Stimulated activated CD4-positive, alpha-beta T cell treated with anti-CD3 and anti-CD28 coated beads, TNF-alpha, amount 100 ng/mL, for 24 hours (primary cell): ENCODE measurements at regions not wholly inside any gene's neighbourhood (a gene's known extent, or its start where the extent isn't known, plus 50 kb on each side); places are given as distances from the start of the nearest gene placed in this dataset.

Source experiments
- DNase-seq, 3 experiments: peaks; one replicate each; pipeline ENCODE4 v3.0.0-alpha.2; 2020; ENCODE audit warnings: low read depth in 3 of 3

DNA sequence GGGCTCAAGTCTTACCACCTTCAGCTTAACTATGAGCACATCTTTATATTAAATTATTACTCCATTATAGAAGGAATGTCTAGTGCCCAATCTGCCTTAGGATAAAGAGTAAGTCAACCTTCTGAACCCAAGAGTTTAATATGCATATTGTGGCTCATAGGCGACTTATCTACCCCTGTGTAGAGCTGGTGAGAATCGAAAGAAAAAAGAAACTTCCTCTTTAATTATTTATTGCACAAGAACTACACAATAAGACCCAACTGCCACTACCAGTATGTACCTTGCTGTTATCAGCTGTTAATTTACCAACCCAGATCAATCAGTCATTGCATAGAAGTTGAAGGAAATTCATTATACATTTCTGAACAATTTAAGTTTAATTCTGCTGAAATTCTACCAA, 329.1 kb upstream of the SLC24A2 start:
- no peak for DNase-seq

DNA sequence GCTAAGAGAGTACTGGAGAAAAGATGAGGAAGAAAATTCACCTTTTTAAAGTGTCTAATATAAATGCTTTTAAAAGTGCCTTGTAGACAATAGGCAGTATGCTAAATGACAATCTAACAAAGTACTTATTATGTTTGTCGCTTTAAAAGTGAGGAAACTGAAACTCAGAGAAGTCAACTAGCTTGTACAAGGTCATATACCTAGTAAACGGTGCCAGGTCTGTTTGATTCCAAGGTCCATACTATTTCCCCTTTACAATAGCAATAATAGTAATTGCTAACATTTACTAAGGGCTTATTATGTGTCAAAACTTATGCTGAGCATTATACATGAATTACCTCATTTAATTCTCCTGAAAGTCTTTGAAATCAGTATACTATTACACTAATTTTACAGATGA, 328.6 kb upstream of the SLC24A2 start:
- DNase-seq, result no peak

DNA sequence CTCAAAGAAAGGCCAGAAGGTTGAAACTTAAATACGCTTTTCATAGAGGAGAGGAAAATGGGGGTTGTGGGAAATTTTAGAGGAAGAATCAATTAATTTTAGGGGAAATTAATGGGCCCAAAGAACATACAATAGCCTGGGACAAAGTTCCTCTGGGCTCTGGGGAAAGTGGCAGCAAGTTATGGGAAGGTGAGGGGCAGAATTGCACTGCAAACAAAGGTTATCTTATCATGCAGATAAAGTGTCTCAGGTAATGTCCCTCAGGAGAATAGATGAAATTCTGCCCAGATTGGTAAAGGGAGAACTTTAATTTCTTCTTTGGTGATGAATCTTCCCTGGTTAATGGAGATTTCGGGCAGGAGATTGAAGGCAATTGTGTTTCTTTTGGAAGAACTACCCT, 326.1 kb upstream of the SLC24A2 start:
- no peak for DNase-seq

DNA sequence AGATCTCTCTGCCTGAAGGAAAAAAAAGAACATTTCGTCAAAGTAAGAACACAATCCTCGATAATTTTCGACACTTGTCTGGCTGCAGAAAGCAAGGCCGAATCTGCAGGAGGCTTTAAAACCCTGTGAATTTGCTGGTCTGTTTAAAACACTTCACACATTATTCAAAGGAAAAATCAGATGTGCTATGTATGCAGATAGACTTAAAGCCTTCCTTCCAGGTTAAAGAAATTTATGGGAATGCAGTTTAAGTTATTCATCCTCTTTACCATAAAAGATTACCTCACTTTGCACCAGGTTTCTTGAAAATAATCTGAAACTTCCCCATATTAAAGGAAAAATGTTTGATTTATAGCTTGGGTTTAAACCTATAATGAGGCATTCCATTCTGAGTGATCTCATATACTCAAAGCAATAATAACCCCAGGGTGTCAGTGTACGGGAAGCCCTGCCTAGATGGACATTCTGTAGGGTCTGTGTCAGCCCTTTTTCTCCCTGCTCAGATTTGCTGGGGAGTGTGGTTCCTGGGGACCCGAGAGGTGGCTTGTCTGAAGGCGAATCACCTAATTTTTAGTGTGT, 323.5 kb upstream of the SLC24A2 start:
- no peak for DNase-seq

DNA sequence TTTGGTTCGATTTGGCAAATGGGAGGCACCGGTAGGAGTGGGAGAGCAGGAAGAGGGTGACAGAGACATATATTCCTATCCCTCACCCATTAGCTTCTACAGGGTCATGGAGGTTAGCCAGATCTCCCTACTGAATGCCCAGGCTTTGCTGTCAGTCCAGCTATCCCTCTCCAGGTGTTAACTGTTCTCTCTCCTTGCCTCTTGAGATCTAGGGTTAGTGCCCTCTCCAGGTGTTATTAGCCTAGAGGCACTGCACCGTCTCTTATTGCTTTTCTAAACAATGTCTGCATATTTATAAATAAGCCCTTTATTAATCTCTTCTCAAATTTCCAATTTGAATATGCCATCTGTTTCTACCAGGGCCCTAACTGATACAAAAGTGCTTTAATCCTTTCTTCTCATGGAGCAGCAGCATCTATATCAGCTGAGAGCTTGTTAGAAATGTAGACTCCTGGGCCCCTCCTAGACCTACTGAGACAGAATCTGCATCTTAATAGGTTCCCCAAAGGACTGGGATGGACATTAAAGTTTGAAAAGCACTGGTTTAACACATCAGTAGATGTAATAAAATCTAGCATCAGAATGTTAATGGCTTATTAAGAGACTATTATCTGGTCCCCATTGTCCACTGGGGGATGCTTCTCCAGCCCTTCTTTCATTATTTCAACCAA, 322.5 kb upstream of the SLC24A2 start:
- DNase-seq, result no peak

DNA sequence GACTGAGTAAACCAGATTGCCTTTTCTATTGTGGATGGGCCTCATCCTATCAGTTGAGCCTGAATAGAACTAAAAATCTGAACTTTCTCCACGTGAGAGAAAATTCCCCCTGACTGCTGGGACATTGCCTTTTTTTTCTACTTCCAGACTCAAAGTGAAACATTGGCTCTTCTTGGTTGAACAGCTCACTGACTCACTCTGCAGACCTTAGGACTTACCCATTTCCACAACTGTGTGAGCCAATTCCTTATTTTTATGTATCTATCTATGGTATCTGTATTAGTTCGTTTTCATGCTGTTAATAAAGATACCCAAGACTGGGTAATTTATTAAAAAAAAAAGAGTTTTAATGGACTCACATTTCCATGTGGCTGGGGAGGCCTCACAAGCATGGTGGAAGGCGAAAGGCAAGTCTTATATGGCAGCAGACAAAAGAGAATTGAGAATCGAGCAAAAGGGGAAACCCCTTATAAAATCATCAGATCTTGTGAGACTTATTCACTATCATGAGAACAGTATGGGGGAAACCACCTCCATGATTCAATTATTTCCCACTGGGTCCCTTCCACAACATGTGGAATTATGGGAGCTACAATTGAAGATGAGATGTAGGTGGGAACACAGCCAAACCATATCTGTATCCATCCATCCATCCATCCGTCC, 306.7 kb upstream of the SLC24A2 start:
- DNase-seq, result no peak

DNA sequence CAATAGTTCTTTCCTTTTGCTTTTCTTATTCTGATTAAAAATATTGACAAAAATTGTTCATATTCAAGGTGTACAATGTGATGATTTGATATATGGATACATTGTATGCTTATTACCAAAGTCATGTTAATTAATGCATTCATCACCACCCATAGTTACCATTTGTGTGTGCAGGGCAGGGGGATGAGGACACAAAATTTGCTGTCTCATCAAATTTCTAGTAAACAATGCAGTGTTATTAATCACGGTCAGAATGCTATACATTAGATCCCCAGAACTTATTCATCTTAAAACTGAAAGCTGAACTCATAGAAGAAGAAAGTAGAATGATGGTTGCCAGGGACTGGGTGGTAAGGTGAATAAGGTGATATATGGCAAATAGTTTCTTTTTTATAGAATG, 303.7 kb upstream of the SLC24A2 start:
- no peak for DNase-seq

DNA sequence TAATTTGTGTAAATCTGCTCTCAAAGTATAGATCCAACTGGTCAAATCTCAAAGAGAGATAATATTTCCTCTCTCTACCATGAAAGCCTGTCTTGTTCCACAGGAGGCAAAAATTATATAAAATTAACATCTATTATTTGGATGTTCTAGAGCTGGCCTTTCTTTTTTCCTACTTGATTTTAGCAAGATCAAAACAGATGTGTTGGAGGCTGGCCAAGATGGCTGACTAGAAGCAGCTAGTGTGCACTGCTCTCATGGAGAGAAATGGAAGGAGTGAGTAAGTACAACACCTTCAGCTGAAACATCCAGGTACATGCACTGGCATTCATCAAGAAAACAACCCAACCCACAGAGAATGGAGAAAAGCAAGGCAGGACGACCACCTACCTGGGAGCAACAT, 298.6 kb upstream of the SLC24A2 start:
- no peak for DNase-seq

DNA sequence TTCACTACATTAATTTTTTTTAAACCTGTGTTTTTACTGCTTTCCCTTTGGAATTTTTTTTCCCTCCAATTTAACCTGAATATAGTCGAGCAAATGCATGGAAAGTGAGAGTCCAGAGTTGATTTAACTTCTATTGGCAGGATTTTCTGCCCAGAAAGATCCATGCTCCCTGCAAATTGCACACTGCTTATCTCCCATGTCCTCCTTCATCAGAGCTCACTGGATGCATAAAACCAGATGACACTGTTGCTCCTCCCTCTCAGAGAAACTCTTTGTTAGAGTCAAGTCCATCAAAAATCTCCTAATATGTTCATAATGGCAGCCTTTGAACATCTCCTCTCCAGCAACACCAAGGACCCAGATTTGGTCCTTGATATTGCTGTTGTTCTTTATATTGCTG, 297.0 kb upstream of the SLC24A2 start:
- DNase-seq, result no peak

DNA sequence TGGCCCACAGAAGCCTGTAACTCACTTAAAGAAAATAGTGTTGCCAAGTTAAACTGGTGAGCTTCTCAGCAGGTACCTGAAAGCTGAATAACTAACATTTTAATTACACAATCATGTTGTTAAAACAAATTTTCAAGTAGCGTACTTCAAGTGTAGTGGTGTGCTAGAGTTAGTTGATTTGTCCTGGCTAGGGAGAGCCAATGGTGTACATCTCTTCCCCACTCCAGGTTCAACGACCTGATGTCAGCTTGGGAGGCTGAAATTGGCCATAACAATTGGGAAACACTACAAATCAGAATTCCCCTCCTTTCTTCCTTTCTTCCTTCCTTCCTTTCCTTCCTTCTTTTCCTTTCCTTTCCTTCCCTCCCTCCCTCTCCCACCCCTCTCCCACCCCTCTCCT, 295.3 kb upstream of the SLC24A2 start:
- DNase-seq, result no peak

DNA sequence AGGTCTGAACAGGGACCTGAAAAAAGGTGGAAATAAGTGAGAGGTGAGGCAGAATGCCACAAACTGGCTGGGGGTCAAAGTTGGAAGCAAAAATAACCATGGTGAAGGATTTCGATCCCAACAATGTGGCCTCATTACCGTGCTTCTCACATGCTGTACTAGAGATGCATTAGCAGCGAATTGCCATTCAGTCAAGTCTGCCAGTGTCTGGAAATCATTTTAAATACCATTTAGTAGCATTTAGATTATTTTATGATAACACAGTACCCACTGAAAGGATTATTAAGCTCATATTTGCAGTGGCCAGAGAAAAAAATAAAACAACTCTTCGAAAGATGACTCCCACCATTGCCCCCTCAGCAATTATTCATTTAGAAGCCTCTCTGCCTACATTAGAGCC, 294.6 kb upstream of the SLC24A2 start:
- no peak for DNase-seq

DNA sequence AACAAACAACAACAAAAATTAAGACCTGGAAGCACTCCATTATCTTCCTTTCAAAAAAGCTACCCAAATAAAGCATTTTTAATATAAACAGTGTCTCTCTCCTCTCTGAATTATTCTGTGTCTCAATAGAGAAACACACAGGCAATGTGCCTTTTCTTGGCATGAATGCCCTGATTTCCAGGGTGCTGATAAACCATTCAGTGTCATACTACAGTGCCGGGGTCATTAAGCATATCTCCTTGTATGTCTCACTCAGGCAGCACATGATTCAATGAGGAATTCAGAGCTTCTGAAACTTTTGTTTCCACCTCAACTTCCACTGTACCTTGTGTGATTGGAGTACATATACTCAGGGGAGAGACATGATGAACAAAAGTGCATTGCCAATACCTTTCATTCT, 294.0 kb upstream of the SLC24A2 start:
- DNase-seq, result no peak

DNA sequence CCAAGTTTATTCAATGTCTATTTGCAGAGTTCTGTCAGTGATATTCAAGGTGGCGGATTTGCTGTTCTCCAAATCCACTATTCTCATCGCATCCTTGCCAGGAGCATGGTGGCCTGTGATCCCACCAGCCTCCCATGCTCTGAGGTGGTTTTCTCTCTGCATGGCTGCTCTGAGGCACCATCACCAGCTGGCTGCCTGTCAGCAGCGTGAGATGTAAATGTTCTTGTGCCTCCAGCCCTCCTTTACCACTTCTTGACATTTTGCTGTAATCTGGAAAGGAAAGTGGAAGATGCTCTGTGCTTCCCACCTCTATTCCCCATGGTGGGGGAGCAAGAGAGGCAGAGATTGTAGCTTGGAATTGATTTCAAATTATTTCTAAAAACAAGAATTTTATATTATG, 293.6 kb upstream of the SLC24A2 start:
- DNase-seq, result no peak

DNA sequence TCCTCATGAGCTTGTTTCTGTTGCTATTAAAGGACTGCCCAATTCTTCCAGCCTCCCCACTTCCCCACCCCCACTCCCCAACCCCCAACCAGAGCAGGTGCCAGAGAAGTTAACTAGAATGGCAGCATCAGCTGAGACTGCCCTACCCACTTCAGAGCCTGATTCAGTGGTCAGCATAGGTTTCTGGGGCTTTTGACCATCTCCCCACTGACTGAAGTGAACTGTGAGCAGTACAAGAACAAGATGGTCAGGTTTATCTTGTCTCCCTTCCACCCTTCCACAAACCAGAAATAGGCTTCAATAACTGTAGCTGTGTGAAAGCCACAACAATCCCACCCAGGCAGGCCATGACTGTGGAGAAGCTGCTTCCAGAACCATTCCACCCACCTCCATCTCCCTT, 289.4 kb upstream of the SLC24A2 start:
- DNase-seq, result no peak

DNA sequence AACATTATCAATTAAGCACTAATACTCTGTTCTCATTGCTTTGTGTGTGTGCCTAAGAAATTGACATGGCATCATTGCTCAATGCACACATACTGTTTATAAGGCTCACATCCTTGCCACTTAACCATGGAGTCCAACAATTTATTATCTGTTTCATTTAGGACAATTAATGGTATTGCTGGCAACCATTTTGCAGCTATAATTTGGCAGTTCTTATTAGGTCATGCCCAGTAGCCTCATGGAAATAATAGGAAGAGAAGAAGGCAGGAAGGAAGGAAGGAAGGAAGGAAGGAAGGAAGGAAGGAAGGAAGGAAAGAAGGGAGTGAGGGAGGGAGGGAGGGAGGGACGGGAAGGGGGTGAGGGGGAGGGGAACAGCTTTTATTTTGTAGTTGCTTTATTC, 285.5 kb upstream of the SLC24A2 start:
- DNase-seq, result no peak

DNA sequence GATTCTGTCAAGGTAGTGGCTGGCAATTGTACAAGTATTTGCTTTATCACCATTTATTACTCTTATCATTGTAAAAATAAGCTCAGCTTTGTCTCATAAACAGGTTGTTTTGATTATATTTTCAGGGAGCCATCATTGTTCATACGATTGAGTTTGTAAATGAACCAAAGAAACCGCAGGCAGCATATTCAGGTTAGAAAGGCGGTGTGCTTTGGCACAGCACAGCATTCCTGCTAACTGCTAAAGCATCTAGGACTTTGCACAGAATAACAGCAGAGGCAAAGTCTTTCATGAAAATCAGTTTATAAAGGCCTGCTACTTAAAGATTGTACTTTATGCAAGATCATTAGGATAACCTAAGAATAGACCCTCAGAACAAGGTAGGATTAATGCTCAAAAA, 281.5 kb upstream of the SLC24A2 start:
- no peak for DNase-seq

DNA sequence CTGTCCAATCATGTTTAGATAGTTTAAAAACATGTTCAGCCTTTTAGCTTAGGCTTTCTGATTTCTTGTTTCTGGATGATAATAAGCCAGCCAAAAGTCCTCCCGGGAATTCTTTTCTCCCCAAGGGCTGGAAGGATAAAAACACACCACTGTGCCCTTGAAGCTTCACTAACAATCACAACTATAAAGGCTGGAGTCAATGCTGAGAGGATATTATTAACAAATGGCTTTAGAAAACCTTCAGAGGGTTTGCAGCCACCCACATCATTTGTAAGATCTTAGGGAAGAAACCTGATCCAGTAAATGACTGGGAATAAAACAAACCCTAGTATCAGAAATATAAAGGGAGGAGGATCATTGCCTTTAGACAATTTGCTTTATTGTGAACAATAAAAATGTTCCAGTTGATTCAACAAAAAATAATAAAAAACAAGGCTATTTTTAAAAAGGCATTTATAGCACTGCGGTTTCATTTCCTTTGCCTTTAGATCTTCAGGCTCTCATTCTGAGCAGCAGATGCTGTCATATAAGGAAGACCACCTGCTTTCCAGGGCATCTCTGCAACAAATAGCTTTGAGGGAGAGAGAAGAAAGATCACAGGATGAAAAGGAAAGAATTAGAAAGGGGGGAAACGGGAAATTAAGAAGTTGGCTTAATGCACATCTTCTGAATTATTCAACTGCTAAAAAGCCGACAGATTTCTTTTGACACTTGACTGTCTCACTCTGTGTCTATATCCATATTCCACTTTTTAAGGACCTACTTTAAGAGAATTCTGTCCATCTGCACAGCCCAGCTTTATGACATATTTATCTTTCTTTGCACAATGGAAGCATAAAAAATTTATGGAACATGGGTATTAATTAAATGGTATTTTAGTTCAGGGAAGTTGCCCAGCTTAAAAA, 277.2 kb upstream of the SLC24A2 start:
- DNase-seq, result no peak

DNA sequence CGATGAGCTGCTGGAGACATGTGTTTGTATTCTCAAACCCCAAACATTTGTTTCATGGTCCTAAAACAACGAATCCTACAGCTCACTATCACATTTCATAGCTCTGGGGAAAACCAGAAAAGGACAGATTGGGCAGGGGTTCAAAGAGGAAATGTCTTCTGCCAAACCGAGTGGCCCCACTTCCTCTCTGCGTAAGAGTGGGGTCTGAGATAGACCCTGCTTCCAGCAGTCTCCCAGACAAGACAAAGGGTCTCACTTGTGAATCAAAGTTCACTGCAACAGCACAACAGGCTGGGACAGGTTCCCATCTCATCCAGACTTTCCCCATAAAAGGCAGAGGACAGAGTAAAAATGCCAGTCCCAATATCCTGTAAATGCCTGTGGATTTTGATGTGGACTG, 276.2 kb upstream of the SLC24A2 start:
- no peak for DNase-seq

DNA sequence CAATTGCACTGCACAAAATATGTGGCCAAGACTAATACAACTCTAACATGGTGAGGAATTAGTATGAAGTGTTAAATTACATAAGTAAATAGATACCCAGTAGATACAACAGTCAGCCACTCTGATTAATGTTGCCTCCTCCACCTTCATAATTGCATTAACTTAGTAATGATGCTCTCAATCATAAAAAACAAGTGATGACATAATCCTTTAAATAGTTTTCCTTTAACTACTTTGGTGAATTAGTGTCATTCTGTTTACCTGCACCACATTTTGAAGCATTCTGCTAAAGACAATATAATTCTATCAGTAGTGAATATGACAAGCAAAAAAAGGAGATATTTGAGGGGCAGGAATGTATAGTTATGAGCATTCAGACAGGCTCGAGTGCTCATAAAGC, 265.9 kb upstream of the SLC24A2 start:
- DNase-seq, result no peak

DNA sequence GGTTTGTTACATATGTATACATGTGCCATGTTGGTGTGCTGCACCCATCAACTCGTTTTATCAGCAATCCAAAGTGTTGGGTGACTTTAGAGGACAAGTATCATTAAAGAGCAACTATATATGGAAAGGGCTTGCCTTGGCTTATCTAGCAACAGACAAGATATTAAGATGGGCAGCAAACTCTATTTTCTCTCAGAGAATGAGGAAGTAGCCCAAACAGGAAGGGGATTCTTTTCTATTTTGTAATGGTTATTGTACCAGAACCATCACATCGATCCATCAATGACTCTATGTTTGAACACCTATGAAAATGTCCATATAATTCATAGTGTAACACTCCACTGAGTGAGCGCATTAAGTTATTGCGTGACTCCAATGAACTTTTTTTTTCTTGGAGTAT, 260.1 kb upstream of the SLC24A2 start:
- no peak for DNase-seq

DNA sequence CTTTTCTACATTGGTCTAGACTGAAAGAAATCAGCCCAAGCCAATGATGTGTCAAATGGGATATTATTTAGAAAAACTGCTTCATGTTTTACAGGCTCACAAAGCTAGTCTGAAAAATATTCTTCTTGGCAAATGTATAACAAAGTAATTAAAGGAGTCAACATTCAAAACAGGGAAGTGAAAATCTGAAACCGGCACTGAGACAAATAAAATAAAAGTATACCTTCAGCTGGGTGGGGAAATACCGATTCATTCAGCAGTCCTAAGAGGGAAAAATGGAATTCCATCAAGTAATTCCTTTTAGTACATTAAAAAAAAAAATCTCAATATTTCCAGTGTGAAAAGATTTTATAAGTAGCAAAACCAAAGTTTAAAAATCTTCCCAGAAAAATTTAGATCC, 259.6 kb upstream of the SLC24A2 start:
- no peak for DNase-seq

DNA sequence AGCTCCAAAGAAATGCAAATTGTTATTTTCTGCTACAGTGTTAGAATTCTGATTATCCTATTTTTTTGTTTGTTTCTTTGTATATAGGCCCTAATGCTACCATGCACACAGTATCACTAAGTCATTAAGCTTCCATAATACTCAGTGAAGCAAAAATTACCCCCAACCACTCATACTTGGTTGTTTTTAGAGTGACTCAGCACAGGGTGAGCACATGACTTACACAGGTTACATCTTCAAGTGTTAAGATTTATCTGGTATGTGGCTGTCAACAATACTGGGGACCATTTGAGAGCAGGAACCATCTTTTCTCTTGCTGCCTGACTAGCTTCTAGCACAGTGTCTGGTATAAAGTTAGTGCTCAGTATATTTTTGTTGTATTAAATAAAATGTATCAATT, 255.8 kb upstream of the SLC24A2 start:
- no peak for DNase-seq

DNA sequence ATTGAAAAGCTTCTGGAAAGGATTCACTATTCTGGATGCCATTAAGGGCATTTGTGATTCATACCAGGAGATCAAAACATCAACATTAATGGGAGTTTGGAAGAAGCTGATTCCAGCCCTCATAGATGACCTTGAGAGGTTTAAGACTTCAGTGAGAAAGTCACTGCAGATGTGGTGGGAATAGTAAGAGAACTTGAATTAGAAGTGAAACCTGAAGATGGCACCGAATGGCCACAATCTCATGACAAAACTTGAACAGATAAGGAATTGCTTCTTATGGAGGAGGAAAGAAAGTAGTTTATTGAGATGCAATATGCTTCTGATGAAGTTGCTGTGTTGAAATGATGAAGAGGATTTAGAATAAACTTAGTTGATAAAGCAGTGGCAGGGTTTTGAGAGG, 254.6 kb upstream of the SLC24A2 start:
- no peak for DNase-seq
